HG02973 (cell line): ENCODE measurements at regions not wholly inside any gene's neighbourhood (a gene's known extent, or its start where the extent isn't known, plus 50 kb on each side); places are given as distances from the start of the nearest gene placed in this dataset.
"Not testable (repeated sequence)": the region's sequence is repeated elsewhere in the genome, so short reads cannot be mapped to it uniquely, and the experiment has no call there.

Source experiments
- ATAC-seq: cut with Tn5 transposase; IDR thresholded peaks from one replicate; pipeline ENCODE4 v1.9.1; 2021; ENCODE audit warnings: moderate library complexity; ENCODE audit not compliant: unreplicated experiment

DNA sequence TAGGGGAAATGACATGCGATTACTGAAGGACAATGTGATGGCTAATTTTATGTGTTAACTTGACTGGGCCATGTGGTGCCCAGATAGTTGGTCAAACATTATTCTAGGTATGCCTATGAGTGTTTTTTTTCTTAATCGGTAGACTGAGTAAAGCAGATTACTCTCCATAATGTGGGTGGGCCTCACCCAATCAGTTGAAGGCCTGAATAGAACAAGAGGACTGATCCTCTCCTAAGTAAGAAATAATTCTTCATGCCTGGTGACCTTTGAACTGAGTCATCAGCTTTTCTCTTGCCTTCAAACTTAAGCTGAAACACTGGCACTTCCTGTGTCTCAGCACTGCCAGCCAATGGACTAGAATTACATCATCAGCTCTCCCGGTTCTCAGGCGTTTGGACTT, 164.0 kb upstream of the FGF13 start:
- ATAC-seq: no peak

DNA sequence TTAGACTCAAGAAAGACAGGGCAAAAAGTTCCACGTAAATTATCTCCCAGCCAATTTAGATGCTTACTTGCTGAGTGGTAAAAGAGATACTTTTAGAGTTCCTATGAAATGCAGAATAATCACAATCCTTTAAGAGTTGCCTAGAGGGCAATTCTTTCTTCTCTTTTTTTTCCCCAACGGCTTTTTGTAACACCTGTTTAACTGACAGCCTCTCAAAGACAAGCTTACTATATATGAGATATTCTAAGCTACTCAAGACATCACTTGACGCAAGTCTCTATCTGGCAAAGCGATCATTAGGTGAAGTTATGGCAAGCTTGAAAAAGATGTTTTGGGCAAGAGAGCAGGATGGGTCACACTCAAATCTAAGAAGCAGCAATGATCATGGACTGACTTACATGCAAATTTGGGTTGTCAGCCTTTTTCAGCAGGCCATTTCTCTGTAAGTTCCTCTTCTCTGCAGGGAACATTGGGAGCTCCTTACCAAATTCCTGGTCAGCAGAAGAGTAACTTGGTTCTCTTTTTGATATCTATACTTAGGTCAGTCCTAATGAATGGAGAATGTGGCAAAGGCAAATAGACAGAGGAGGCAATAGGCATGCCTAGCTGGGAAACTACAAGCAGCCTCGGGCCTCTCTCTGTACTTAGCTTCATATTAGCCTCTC, 162.9 kb upstream of the FGF13 start:
- ATAC-seq: no peak

DNA sequence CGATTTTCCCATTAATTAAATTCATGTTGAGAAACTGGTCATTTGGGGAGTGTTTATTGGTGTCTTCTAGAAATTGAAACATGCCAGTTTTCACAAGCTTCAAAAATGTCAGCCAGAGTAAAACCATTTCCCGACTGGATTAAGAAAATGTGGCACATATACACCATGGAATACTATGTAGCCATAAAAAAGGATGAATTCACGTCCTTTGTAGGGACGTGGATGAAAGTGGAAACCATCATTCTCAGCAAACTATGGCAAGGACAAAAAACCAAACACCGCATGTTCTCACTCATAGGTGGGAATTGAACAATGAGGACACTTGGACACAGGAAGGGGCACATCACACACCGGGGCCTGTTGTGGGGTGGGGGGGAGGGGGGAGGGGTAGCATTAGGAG, 162.1 kb upstream of the FGF13 start:
- ATAC-seq: not testable (repeated sequence)

DNA sequence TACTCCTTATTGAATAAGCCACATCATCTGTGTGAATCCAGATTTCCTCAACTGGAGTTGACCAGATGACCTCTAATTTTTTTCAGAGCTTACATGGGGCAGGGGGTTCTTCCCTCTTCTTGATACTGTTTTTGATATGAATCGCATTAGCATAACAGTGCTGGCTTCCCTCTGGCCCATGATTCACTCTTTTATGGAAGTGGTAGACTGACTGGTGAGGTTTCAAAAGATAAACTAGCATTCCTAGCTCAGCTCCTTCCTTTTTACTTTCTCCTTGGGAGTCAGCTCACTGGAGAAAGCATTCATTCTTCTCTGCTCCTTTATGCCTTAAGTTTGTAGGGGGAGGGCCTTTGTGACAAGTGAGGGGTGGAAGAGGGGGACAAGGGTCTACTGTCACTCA, 161.0 kb upstream of the FGF13 start:
- ATAC-seq: no peak

DNA sequence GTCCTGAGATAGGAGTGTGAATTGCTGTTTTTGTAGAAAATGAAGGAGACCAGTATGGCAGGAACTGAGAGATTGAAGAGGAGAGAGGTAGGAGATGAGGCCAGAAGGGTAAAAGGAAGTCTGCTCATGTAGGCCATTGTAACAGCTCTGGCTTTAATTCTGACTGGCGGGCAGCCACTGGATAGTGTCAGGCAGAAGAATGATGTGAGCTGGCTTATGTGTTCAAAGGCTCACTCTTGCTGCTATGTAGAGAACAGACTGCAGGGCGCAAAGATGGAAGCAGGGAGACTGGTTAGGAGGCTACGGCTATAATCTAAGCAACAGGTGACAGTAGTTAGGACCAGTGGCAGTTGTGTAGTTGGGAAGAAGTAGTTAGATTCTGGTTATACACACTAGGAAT, 160.2 kb upstream of the FGF13 start:
- ATAC-seq: no peak

DNA sequence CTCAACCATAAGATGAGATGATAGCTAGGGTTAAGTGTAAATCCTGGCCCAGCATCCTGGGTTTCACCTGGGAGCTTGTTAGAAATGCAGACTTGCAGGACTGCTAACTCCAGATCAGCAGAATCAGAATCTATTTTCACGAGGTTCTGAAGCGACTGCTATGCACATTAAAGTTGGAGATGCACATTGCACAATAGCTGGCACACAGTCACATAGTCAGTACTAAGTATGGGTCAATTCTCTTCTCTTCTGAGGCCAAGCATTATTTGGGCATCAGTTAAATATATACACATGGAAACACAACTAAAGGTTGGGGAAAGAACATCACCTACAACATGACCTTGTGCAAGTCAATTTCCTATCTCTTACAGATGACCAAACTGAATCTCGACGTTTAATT, 155.1 kb upstream of the FGF13 start:
- ATAC-seq: no peak

DNA sequence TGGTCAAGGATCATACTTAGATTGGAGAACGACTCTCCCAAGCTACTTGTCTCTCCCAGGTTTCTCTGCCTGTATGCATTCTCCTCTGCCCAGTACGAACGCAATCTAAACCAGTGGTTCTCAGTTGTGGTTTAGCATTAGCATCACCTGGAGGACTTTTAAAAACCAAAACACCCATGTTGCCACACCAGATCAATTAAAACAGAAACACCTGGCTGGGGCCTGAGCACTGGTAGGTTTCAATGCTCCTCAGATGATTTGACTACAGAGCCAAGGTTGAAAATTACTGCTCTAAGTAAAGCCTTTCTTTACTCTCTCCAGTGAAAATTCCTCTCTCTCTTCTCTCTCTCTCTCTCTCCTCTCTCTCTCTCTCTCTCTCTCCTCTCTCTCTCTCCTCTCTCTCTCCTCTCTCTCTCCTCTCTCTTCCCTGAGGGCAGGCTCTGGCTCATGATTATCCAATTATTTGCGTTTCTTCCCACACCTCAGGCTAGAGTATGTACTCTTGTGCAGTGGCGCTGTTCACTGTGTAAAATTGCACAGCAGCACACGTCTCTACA, 153.7 kb upstream of the FGF13 start:
- ATAC-seq: no peak

DNA sequence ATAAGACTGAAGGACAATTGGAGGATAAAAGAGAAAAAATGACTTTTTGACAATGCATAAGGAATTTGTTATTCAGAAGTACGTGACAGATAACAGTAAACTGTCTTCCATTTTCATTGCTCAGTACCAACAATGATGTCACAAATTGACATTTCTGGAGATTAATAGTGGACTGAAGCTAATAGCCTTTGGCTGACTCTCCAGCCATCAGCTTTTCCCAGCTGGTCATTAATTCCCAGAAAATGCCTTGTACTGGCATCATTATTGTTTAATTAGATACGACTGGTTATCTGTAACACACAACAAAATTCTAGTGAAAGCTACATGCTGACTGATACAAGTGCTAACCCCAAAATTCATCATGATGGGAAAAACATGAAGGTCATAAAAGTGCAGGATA, 147.9 kb upstream of the FGF13 start:
- ATAC-seq: no peak

DNA sequence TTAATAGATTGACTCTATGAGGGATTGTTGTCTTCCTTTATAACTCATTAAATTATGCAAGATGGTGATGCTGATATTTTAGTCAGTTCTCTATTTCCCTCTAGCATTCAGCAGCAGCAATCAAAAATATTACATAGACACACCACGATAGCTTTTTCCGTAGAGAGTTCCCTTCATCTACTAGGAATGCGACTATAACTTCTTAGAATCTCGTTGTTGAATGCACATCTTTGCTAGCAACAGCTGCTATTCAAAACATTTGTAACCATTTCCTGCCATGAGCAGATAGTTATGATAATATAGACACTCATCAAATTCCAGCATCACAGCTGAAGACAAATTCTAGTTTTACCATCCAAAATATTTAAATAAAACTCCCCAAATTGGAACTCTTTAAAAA, 147.4 kb upstream of the FGF13 start:
- ATAC-seq: no peak

DNA sequence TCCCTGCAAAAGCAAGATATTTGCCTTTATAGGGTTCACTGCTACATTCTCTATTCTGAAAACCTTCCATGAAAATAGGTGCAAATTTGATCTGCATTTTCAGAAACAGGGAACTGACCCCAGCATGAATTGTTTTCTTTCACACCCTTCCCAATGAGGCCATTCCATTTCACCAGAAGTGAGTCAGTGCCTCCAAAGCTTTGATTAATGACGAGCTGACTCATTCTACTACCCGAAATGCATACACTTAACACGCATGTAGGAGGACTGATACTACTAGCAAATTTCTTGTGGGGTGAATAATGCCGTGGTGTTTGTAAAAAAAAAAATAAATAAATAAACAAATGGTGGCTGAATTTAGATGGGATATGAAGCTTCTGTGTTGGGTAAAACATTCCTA, 146.9 kb upstream of the FGF13 start:
- no peak for ATAC-seq

DNA sequence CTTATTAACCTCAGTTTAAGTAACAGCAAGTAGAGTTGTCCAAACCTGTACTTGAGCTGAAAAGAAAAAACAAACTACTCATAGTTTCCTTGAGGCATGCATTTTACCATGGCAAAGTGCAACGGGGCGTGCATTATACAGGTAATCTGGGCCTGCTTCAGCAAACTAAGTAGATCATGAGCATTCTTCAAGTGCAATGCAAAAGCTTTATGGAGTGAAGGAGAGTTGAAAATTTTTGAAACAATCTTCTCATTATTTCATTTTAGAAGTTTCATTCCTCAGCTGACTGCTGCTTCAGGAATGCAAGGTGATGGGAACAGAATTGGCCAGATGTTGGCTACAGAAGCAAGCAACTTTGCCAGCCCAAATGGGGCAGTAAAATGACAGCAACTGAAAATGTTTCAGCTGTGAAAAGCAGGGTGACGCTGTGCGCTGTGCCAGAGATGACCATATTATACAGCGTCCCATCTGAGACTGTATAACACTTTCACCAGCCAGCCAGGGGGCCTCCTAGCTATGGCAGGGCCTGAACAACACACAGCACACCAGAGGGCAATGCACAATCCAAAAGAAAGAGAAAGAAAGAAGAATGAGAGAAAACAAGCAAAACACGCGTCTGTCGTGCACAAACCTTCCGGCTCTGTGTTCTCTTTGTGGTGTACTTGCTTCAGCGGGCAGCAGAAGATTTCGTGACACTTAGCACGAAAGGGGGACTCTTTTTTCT, 145.5 kb upstream of the FGF13 start:
- no peak for ATAC-seq

DNA sequence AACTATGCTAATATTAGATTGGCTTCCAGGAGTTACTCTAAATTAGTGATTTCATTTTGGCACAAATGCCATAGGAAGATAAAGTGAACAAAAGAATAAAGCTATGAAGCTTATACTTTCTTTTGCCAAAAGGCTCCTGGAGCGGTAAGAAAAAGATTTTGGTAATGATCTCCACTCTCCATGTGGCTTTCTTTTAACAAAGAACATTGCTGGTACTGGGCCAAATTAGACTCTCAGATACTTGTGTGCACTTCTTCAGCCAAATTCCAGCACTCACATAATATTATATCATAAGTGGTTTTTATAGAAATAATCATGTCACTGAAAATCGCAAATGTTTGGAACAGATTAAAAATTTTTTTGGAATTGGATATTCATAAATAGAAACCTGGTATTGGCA, 142.4 kb upstream of the FGF13 start:
- ATAC-seq: no peak

DNA sequence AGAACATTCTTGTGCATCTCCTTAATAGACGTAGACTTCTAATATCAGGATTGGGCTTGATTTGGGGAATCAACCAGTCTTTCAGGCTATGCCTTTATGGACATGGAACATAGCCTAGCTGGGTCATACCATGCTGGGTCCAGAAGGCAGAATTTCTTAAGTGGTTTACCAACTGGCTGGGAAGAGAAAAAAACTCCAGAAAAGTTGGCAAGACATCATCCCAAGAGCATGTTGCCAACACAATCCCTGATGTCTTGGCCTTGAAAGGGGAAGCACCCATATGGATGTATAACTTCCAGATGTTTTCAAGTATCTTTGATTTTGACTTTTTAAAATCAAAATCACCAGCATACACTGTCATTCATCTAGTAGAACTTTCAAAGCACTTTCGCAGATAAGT, 138.0 kb upstream of the FGF13 start:
- ATAC-seq: no peak

DNA sequence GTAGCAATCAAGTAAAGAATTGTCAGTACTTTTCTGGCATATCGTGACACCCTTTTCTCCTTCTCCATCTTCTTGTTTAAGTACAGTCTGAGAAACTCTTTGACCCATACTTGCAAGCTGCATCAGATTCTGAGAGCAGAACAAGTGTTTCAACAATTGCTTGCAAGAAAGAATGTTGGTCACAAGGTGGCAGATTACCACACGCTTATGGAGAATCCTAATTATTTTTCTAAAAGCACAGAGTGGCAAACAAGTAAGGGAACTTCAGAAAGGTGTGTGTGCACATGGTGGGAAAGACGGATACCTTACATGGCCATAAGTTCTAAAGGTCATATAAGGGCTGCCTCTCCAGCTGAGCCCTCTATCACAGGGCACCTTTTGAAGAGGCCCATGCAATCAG, 136.4 kb upstream of the FGF13 start:
- no peak for ATAC-seq

DNA sequence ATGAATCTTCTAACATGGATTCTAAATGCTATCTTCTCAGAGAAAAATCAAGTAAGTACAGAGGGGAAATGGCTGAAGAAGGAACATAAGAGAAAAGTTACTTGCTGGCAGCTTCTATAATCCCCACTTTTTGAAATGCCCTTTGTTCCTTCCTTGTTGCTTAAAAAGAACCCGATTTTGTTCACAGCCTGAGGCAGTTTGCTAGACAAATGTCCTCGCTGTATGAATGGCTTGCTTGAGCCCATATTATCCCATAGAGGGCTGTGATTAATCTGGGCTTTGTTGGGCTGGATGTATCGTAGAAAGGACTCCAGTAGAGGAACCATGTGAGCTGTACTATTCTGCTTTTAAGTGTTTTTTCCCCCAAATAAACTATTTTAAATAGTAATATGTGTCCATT, 134.3 kb upstream of the FGF13 start:
- ATAC-seq: no peak

DNA sequence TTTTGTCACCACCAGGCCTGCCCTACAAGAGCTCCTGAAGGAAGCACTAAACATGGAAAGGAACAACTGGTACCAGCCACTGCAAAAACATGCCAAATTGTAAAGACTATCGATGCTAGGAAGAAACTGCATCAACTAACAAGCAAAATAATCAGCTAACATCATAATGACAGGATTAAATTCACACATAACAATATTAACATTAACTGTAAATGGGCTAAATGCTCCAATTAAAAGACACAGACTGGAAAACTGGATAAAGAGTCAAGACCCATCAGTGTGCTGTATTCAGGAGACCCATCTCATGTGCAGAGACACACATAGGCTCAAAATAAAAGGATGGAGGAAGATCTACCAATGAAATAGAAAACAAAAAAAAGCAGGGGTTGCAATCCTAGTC, 95.9 kb upstream of the FGF13 start:
- not testable (repeated sequence) for ATAC-seq

DNA sequence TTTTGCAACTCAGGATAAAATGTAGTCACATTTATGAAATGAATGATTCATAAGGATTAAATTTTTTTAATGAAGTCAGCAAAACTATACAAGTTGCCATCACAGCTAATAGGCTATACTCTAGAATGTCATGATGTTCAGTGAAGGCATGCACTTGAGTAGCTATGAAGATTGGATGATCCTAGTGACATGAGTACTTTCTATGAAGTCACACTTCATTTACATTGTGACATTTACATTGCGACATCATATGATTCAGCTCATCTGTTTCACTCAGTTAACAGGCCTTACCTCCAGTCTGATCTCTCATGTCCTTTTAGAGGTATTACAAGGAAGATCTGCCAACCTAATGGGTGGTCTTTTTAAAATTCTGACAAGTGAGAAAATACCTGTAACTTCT, 82.7 kb upstream of the FGF13 start:
- ATAC-seq: no peak

DNA sequence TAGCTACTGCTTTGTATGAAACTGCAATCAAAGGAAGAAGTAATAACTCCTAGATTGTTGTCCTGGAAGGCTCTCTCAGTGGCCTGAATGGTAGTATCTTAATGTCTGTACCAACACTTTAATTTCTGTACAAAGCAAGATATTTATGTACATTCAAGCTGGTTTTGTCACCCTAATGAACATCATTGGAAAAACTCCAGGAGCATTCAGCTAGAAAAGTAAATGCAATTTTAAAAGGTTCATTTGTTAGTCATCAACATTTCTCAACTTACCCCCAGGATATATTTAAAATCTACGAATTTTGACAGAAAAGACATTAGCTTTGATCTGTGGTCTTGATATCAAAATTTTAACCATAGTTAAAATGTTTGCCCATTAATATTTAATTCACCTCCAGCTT, 80.0 kb upstream of the FGF13 start:
- ATAC-seq: no peak

DNA sequence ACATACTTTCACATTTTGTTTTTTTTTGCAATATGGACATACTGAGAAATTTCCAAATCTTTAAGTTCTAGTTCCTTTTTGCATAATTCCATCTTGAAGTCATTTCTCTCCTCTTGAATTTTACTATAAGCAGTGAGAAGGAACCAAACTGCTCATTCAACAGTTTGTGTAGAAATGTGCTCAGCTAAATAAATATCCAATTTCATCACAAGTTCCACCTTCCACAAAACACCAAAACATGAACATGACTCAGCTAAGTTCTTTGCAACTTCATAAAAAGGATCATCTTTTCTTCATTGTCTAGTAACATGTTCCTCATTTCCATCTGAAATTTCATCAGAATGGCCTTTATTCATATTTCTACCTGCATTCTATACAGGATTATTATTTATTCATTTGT, 77.3 kb upstream of the FGF13 start:
- ATAC-seq: no peak

DNA sequence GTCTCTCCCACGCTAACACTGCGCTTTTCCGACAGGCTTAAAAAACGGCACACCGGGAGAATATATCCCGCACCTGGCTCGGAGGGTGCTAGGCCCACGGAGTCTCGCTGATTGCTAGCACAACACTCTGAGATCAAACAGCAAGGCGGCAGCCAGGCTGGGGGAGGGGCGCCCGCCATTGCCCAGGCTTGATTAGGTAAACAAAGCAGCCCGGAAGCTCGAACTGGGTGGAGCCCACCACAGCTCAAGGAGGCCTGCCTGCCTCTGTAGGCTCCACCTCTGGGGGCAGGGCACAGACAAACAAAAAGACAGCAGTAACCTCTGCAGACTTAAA, 67.0 kb upstream of the FGF13 start:
- not testable (repeated sequence) for ATAC-seq

DNA sequence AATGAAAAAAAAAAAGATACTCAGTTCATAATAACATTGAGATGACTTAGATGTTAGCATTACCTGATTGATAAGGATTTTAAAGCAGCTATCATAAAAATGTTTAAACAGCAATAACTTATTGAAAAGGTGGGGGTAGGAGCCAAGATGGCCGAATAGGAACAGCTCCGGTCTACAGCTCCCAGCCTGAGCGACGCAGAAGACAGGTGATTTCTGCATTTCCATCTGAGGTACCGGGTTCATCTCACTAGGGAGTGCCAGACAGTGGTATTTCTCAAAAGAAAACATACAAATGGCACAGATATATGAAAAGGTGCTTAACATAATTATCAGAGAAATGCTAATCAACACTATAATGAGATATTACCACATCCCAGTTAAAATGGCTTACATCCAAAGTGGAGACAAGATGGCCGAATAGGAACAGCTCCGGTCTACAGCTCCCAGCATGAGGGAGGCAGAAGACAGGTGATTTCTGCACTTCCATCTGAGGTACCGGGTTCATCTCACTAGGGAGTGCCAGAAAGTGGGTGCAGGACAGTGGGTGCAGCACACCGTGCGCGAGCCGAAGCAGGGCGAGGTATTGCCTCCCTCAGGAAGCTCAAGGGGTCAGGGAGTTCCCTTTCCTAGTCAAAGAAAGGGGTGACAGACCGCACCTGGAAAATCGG, 66.5 kb upstream of the FGF13 start:
- ATAC-seq: not testable (repeated sequence)

DNA sequence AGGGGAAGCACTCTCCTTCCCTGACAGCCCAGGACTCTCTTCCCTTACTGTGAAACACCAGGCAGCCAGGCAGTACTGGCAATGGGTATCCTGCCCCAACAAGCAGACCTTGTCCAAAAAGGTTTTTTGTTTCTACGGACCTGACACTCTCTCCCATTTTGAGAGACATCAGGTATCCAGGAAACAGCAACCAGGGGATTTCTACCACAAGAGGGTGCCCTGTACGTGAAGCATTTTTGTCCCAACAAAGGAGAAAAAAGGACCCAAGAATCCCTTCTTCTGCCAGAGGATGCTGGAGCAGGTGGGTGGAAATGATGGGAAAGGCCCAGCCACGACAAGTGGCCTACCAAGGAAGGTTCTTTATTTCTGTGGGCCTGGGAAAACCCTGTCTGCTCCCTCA, 65.7 kb upstream of the FGF13 start:
- ATAC-seq: no peak
